CD4-positive, alpha-beta T cell (primary cell): ENCODE measurements at regions not wholly inside any gene's neighbourhood (a gene's known extent, or its start where the extent isn't known, plus 50 kb on each side); places are given as distances from the start of the nearest gene placed in this dataset.

Experiments used
- ATAC-seq: fragments of 200-7000 bp; cut with Tn5 transposase; one replicate; pipeline ENCODE4 v1.10.0; 2022; ENCODE audit warnings: mild to moderate bottlenecking; ENCODE audit not compliant: poor library complexity
- CTCF ChIA-PET: fragments of 350-600 bp; sonication (Branson Sonifier 250); formaldehyde crosslinking; loops from one replicate; lab custom pipeline; 2021; ENCODE audit warnings: antibody characterized with exemption, inconsistent platforms; lab: Charles Lee
- POLR2A ChIA-PET: fragments of 350-600 bp; sonication (Branson Sonifier 250); formaldehyde crosslinking; loops from one replicate; lab custom pipeline; 2021; ENCODE audit warnings: antibody characterized with exemption, inconsistent platforms; lab: Charles Lee
- DNase-seq, 14 experiments: peaks; one replicate each; pipeline ENCODE4 v3.0.0-alpha.2; 2013 to 2020; ENCODE audit warnings: mixed read lengths in 2 of 14
- H3K27ac ChIP-seq, 2 donors: one replicate each; pipeline versions ENCODE4 v1.5.1 to v1.7.0; 2013; ENCODE audit warnings: low read length in 2 of 2, low read depth in 1 of 2, mild to moderate bottlenecking in 1 of 2
- H3K27me3 ChIP-seq, 2 experiments: 1 replicate in 1 of 2; 2 replicates in 1 of 2; pipeline versions ENCODE4 v1.6.1 to v1.7.0; 2013; ENCODE audit warnings: low read length in 2 of 2, control low read depth in 1 of 2, mild to moderate bottlenecking in 1 of 2, moderate library complexity in 1 of 2; ENCODE audit not compliant: insufficient read depth in 2 of 2, control insufficient read depth in 1 of 2
- H3K36me3 ChIP-seq: one replicate; pipeline ENCODE4 v1.6.1; 2013; ENCODE audit warnings: low read length, control low read depth; ENCODE audit not compliant: insufficient read depth
- H3K4me1 ChIP-seq: one replicate; pipeline ENCODE4 v1.6.1; 2013; ENCODE audit warnings: low read length, control low read depth; ENCODE audit not compliant: insufficient read depth
- H3K4me3 ChIP-seq: one replicate; pipeline ENCODE4 v1.5.1; 2013; ENCODE audit warnings: mild to moderate bottlenecking, low read length, moderate library complexity
- H3K9me3 ChIP-seq, 2 experiments: 1 replicate in 1 of 2; 2 replicates in 1 of 2; pipeline versions ENCODE4 v1.6.1 to v1.7.0; 2013; ENCODE audit warnings: low read length in 2 of 2, mild to moderate bottlenecking in 2 of 2, control low read depth in 1 of 2, moderate library complexity in 1 of 2; ENCODE audit not compliant: control insufficient read depth in 1 of 2, insufficient read depth in 1 of 2
- H3K27ac Mint-ChIP-seq: one replicate; pipeline ENCODE4 v1.8.0; 2020; ENCODE audit warnings: mixed read lengths
- H3K27me3 Mint-ChIP-seq: one replicate; pipeline ENCODE4 v1.8.0; 2021; ENCODE audit warnings: mixed read lengths
- H3K36me3 Mint-ChIP-seq: one replicate; pipeline ENCODE4 v1.8.0; 2021; ENCODE audit warnings: low read depth, mixed read lengths
- H3K4me1 Mint-ChIP-seq: one replicate; pipeline ENCODE4 v1.8.0; 2021; ENCODE audit warnings: low read depth, mixed read lengths
- H3K4me3 Mint-ChIP-seq: one replicate; pipeline ENCODE4 v1.8.0; 2020; ENCODE audit warnings: mild to moderate bottlenecking, mixed read lengths
- H3K9me3 Mint-ChIP-seq: one replicate; pipeline ENCODE4 v1.8.0; 2020; ENCODE audit warnings: mixed read lengths
- intact Hi-C, 2 experiments: fragments of 100-400 bp; cut with DNase I in 1 of 2; cut with micrococcal nuclease in 1 of 2; formaldehyde crosslinking; loops; one replicate each; pipeline versions ENCODE4 v1.15.1 to v1.9.0; 2023 to 2025; cut with DNase I, micrococcal nuclease
- TF ChIP-seq, protein P1 (sequence below): fragments of 200-600 bp; IDR thresholded peaks from one replicate; pipeline ENCODE4 v1.8.0; 2022; ENCODE audit warnings: antibody characterized with exemption, mild to moderate bottlenecking

DNA sequence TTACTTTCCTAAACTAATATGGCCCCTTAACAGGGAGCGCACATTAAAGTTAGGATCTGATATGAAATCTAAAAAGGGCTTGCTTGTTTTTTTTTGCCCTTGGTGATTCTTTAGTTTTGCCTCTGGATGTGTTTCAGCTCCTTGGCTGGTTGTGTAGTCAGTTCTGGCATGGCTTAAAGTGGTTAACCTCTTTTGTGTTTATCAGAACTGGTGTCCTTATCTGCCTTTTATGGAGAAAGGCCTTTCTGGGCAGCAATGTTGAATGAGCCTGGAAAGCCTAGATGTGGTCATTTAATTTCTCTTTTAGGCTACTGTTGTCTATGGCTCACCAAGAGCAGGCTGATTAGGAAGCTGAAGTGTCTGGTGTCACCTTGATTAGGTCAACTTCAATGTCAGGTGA lies 254.5 kb upstream of the ROPN1 start:
- no peak for DNase-seq
- POLR2A ChIA-PET: no interaction called here
- Histone ChIP-seq H3K4me3 (no peak overlapping the region), H3K36me3 (no peaks in the 10 kb centered on the region), H3K9me3 (no peaks in the 10 kb centered on the region), H3K27me3 (peaks cover 5 to 12% of the 10 kb centered on the region in 2 experiments), H3K4me1 (no peaks in the 10 kb centered on the region), H3K27ac (no peak overlapping the region)
- ATAC-seq: no peak
- TF ChIP-seq, protein P1, sequence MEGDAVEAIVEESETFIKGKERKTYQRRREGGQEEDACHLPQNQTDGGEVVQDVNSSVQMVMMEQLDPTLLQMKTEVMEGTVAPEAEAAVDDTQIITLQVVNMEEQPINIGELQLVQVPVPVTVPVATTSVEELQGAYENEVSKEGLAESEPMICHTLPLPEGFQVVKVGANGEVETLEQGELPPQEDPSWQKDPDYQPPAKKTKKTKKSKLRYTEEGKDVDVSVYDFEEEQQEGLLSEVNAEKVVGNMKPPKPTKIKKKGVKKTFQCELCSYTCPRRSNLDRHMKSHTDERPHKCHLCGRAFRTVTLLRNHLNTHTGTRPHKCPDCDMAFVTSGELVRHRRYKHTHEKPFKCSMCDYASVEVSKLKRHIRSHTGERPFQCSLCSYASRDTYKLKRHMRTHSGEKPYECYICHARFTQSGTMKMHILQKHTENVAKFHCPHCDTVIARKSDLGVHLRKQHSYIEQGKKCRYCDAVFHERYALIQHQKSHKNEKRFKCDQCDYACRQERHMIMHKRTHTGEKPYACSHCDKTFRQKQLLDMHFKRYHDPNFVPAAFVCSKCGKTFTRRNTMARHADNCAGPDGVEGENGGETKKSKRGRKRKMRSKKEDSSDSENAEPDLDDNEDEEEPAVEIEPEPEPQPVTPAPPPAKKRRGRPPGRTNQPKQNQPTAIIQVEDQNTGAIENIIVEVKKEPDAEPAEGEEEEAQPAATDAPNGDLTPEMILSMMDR: no peak
- no peaks in the 10 kb centered on the region for H3K36me3 Mint-ChIP-seq
- intact Hi-C loops: no loop called here
- no peak overlapping the region for H3K27ac Mint-ChIP-seq
- no peaks in the 10 kb centered on the region for H3K9me3 Mint-ChIP-seq
- peaks cover 30% of the 10 kb centered on the region for H3K27me3 Mint-ChIP-seq
- CTCF ChIA-PET: no interaction called here
- H3K4me1 Mint-ChIP-seq: no peaks in the 10 kb centered on the region
- no peak overlapping the region for H3K4me3 Mint-ChIP-seq

DNA sequence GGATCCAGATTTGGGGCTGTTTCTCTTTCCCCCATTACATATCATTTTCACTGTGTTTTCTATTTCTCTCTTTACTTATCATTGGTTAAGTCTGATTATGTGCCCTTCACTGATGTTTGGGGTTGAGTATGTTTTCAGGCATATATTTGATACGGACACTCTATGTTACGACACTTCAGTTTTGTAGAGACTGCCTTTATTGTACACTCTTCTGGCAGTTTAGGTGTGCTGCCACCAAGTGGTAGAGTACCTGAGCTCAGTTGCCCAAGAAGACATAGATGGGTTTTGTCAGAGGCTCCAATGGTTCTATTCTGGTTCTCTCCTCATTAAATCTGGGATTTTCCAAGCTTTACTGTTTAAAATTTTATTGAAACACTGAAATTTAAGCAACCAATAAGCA lies 255.0 kb upstream of the ROPN1 start:
- intact Hi-C loops: no loop called here
- H3K27me3 ChIP-seq: peaks cover 5 to 13% of the 10 kb centered on the region in 2 experiments
- no peaks in the 10 kb centered on the region for H3K9me3 Mint-ChIP-seq
- DNase-seq (no peak), ATAC-seq (no peak)
- ChIA-PET POLR2A (no interaction called here), CTCF (no interaction called here)
- no peak overlapping the region for H3K4me3 ChIP-seq
- TF ChIP-seq, protein P1: no peak
- H3K4me1 Mint-ChIP-seq: no peaks in the 10 kb centered on the region
- no peaks in the 10 kb centered on the region for H3K36me3 Mint-ChIP-seq
- H3K4me1 ChIP-seq: no peaks in the 10 kb centered on the region
- H3K36me3 ChIP-seq: no peaks in the 10 kb centered on the region
- H3K4me3 Mint-ChIP-seq: no peak overlapping the region
- no peaks in the 10 kb centered on the region for H3K9me3 ChIP-seq
- peaks cover 33% of the 10 kb centered on the region for H3K27me3 Mint-ChIP-seq
- no peak overlapping the region for H3K27ac ChIP-seq
- H3K27ac Mint-ChIP-seq: no peak overlapping the region

DNA sequence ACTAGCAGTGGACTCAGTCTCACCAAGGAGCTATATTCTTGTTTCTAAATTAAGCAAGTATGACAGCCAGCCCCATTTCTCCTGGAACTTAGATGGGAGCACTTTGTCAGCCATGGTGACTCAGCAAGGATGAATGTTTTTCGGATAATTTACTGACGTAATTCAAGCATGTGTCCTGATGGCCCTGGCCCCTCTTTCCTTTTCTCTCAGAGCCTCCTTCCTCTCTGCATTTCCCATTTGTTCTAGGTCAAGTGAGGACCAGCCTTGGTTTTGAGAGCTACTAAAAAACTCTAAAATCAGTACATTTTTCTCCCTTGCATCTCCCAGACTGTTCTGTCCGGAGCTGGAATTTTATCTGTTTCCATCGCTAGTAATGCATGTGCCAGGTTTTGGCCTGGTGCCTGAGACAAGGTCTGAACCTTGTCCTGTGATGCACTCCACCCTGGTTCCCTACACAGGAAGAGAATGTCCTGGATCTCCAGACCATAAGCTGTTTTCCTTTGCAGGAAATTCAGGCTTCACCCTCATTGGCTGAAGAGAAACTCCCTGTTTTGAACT lies 256.6 kb upstream of the ROPN1 start:
- Mint-ChIP-seq H3K27me3 (peaks cover 40% of the 10 kb centered on the region), H3K4me3 (no peak overlapping the region), H3K36me3 (no peaks in the 10 kb centered on the region), H3K9me3 (no peaks in the 10 kb centered on the region), H3K4me1 (no peaks in the 10 kb centered on the region), H3K27ac (no peak overlapping the region)
- Histone ChIP-seq H3K27me3 (peaks cover 5 to 15% of the 10 kb centered on the region in 2 experiments), H3K4me1 (no peaks in the 10 kb centered on the region), H3K27ac (no peak overlapping the region), H3K9me3 (no peaks in the 10 kb centered on the region), H3K4me3 (no peak overlapping the region), H3K36me3 (no peaks in the 10 kb centered on the region)
- intact Hi-C loops: no loop called here
- ChIA-PET POLR2A (no interaction called here), CTCF (no interaction called here)
- TF ChIP-seq, protein P1: no peak
- DNase-seq: no peak
- ATAC-seq: no peak
